NOMO-1 treated with DMSO at 0.1 percent for 48 hours (cell line): ENCODE measurements at regions not wholly inside any gene's neighbourhood (a gene's known extent, or its start where the extent isn't known, plus 50 kb on each side); places are given as distances from the start of the nearest gene placed in this dataset.

ENCODE experiments used
- DNase-seq: peaks from one replicate; lab custom pipeline; 2025; ENCODE audit not compliant: unreplicated experiment; lab: John Stamatoyannopoulos, UW

DNA sequence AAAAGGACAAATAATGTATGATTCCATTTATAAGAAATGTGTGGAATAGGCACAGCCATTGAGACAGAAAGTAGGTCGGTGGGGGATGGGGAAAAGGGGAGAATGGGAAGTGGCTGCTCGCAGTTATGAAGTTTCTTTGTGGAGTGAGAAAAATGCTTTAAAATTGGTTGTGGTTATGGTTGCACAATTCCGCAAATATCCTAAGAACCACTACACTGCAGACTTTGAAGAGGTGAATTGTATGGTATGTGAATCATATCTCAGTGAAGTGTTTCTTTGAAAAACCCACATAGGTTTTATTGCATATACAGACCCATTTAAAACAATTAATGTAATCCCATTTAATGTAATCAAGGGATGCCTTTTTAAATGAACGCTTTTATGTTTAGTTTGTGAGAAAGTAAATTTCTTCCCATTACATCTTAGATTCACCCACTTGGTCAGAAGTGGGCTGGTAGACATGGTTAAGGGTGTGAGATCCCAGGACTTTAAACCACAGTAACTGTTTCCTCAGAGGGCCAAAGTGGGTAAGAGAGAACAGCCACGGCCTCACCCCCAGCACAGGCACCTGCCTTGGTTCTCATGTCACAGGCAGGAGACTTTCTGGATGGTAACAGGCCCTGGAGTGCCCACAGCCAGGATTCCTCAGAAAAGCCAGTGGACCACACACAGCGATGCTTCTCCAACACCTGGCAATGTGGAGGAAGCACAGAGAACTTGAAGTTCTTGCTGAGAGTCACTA is 119.3 kb upstream of the GJB6 start:
- peak; percentile 94 for DNase-seq

GRCh38 chr13:20350819-20351218 is 118.7 kb upstream of the GJB6 start:
- DNase-seq: no peak

DNA sequence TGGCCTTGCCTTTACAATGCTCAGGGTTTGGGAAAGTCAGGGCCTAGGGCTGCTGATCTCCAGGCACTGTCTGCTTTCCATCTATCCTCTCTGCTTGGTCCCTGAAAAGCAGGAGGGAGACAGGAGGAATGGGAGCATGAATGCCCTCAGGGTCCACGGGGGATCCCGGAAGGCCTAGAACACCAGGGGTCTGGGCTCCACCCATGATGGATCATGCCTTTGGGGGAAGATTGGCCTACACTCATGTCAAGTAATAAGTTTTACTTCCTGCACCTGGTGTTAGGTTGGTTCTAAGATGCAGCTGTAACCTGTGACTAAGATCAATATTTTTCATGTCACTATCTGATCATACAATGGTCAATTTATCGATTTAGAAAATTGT is 118.3 kb upstream of the GJB6 start:
- no peak for DNase-seq

DNA sequence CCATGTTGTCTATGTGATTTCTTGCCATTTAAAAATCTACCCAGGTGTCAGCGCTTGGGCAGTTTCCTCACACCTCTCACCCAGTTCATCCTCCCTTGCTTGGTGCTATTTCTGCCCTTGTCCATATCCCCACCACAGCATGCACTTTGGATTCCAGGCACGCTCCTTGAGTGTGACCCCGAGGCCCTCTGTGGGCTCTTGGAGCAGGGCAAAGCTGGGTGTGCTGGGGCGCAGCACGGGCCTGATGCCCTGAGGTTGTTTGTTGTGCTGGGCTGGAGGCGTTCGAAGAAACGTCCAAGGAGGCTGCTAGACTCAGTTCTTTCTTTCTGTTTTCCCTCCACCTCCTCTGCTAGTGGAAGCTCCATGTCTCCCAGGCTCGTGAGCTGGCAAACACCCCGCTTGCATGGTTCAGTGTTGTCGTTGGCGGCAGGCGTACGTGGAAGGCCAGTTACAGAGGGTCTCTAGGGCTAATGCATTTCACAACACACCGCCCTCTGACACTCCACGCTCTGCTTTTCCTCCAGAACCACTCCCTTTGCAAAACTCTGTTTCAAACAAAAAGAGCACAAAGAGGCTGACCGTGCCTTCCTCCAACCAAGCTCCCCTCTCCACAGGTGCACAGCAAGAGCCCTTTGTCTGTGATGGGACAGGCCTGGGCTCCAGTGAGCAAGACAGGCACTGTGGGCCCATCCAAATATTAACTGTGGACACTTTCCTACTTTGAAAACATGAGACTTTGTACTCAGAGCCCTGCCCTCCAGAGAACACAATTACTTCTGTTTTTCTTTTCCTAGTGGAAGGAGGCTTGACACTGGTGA is 117.7 kb upstream of the GJB6 start:
- peak; percentile 15 for DNase-seq

- no peak for DNase-seq
Observed at GRCh38 chr13:20348645-20349408, 116.7 kb upstream of the GJB6 start.

DNA sequence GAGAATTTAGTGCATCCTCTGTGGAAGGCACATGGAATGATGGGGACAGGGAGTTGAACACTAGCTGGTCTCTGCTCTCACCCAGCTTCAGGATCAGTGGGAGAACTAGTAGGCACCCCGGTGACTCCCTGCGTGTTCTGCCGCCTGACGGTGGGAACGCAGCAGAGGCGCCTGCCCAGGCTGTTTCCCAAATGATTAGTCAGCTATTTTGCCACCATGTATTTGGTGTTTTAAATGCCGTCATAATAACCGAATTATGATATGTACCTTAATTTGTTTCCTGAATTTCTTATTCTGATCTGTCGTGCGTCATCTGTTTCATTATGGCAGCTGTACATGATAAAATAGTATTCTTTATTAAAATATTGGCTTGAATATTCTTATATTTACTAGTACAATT is 115.9 kb upstream of the GJB6 start:
- DNase-seq: no peak

- no peak for DNase-seq
Observed at GRCh38 chr13:20344836-20345490, 112.8 kb upstream of the GJB6 start.

- DNase-seq: no peak
Observed at GRCh38 chr13:20342311-20342710, 110.2 kb upstream of the GJB6 start.

GRCh38 chr13:20340759-20341171 is 108.6 kb upstream of the GJB6 start:
- DNase-seq: peak; percentile 98

DNA sequence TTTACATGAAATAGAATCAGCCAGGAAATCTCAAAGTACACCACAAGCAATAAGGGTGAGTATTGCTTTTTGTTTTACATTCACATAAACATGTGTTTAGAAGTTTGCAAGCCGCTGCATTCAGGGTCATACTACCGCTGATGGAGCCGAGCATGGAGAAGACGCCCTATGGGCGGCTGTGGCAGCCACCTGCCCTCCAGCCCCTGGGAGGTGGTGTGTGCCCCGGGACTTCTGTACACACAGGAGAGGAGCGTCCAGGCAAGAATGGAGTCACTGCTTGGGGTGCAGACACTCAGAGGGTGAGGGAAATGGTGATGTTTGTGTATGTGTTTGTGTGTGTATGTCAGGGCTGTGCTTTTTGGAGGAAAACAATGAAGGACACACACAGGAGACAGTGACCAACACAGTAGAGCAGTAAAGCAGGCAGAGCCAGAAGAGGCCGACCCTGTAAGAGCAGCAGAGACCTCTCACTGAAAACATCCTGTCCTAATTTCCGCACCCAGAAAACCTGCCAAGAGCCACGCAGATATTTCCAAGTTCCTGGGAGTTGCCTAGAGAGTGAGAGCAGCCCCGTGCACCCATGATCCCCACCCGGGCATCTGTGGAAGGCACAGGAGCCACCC is 108.1 kb upstream of the GJB6 start:
- no peak for DNase-seq

GRCh38 chr13:20337884-20338551 is 105.9 kb upstream of the GJB6 start:
- DNase-seq: peak; percentile 100

- DNase-seq: peak; percentile 28
Observed at GRCh38 chr13:20336761-20337160, 104.6 kb upstream of the GJB6 start.

GRCh38 chr13:20334309-20334708 is 102.2 kb upstream of the GJB6 start:
- DNase-seq: no peak

DNA sequence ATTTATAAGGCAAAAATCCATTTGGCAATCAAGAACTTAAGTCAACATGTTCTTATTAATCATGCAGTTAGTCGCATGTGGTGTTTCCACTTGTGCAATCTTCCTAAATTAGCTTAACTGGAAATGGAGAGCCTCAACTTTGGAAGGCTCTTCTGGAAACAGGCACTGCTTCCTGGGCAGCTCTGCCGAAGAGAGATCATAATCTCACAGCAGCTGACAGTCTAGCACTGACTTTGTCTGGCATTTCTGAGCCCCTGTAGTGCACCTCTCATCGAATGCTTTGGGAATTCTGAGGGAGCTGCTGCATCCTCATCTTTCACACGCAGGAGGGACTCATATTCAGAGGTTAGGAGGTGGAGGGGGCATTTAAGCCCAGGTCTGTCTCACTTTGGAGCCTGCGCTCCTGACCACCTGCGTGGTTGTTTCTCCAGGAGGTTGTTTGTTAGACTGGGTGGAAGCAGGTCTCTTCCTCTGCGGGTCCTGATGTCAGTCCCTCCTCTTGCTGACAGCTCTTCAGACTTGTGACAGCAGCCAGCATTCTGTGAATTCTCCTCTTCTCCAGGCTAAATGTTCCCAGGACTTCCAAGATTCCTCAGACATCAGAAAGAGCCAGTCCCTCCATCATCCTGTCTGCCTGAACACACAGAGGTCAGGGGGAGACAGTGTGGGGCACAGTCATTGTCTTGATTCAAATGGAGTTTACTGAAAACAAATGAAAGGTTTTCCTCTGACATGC is 100.4 kb upstream of the GJB6 start:
- peak; percentile 39 for DNase-seq

- DNase-seq: no peak
Observed at GRCh38 chr13:20331949-20332348, 99.8 kb upstream of the GJB6 start.

DNA sequence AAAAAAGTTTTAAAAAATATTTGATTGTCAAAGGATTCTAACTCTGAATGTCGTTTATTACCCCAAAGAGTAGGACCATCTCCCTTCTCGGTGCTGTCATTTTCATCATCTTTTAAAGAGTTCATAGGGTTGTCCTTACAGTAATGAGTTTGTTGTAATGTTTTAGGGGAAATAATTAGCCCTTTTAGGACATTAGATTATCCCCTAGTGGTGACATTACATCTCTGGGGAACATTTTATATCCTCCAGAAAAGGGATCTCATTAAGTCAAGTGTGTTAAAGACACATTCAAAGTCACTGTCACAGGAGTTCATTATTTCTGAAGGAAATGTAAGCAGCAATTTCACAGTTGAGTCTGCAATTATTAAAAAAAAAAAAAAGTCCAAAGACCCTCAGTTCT is 99.3 kb upstream of the GJB6 start:
- DNase-seq: no peak

DNA sequence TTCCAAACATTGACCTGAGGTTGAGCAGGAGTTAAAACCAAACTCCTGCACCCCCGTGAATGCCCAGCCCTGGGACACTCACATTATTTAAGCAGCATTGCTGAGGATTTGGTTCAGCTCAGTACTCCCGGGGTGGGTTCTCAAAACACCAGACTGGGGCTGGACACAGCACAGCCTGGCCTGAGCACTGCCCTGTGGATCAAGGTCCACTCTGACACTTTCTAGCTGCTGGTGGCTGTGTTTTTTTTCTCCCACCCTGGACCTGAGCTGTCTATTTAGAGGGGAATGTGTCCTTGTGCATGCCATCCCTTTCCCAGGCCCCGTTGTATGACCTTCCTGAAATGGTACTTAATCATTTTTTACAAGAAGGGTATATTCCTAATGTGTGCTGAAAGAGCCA is 94.7 kb upstream of the GJB6 start:
- DNase-seq: no peak

DNA sequence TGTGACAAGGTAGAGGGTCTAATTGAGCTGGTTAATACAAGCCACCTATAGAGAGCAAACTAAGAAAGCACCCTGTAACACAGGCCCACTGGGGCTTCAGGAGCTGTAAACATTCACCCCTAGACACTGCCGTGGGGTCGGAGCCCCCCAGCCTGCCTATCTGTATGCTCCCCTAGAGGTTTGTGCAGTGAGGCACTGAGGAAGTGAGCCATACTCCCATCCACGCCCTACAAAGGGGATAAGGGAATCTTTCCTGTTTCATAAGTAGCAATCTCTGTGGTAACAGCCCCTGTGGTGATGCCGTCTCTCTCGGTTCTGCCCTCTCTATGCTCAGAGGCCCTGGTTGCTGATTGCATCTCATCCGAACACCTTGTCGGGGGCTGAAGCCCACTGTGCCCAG is 94.2 kb upstream of the GJB6 start:
- DNase-seq: no peak

DNA sequence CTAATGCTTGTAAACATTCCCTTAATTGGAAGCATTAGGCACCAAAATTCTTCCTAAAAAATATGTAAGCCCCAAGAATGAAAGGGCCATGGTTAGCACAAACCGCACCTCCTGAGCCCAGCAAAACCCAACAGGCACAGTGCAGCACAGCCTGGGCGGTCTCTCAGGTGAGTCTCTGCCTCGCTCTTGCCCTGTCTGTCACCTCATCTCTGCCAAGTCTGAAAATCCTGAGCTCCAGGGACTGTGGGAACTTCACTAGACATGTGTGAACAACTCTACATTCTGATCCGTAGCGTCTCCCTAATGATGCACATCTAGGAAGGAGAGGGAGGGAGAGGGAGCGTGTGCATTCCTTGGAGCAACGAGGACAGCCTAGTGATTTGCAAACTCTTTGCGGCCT is 88.8 kb upstream of the GJB6 start:
- no peak for DNase-seq

DNA sequence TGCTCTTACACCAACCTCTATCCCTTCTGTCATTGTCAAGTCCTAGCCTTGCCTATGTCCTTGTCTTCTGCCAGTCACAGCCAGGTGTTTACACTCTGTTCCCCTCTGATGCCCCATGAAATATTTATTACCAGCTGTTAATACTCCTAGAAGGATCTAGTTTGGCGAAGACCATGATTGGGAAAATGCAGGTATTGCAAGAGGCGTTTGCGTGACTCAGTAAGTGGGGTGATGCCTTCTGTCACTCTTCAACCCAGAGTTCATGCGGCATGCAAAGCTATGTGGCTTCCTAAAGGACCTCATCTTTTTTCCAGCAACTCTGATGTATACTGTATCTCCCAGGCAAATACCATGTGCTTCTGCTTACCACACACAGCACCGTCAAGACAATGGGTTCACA is 81.8 kb upstream of the GJB6 start:
- no peak for DNase-seq
